ENCODE measurements at regions not wholly inside any gene's neighbourhood (a gene's known extent, or its start where the extent isn't known, plus 50 kb on each side); places are given as distances from the start of the nearest gene placed in this dataset.
"Not testable (repeated sequence)": the region's sequence is repeated elsewhere in the genome, so short reads cannot be mapped to it uniquely, and the experiment has no call there.

- peak; percentile 89 for DNase-seq
These were observed 227.3 kb downstream of the KTN1 start for GRCh38 chr14:55807053-55807880.

GRCh38 chr14:55807881-55808379, 227.9 kb downstream of the KTN1 start:
- DNase-seq, result no peak

- DNase-seq, result no peak
These were observed 233.6 kb downstream of the KTN1 start for GRCh38 chr14:55813630-55814029.

- no peak for DNase-seq
These were observed 234.1 kb downstream of the KTN1 start for GRCh38 chr14:55814064-55814463.

- no peak for DNase-seq
These were observed 234.9 kb downstream of the KTN1 start for GRCh38 chr14:55814873-55815272.

GRCh38 chr14:55816225-55816624, 236.2 kb downstream of the KTN1 start:
- DNase-seq, result no peak

GRCh38 chr14:55819610-55820304, 239.8 kb downstream of the KTN1 start:
- DNase-seq, result no peak

GRCh38 chr14:55822906-55823305, 242.9 kb downstream of the KTN1 start:
- DNase-seq, result no peak

GRCh38 chr14:55832122-55832911, 252.3 kb downstream of the KTN1 start:
- no peak for DNase-seq

- no peak for DNase-seq
These were observed 253.0 kb downstream of the KTN1 start for GRCh38 chr14:55832974-55833373.

GRCh38 chr14:55834390-55834789, 254.4 kb downstream of the KTN1 start:
- DNase-seq, result no peak

- no peak for DNase-seq
These were observed 256.0 kb downstream of the KTN1 start for GRCh38 chr14:55835985-55836384.

GRCh38 chr14:55837467-55837866, 257.5 kb downstream of the KTN1 start:
- DNase-seq, result no peak

GRCh38 chr14:55838529-55839052, 258.6 kb downstream of the KTN1 start:
- DNase-seq, result no peak

GRCh38 chr14:55839301-55839947, 259.4 kb downstream of the KTN1 start:
- DNase-seq, result not testable (repeated sequence)

- DNase-seq, result no peak
These were observed 260.8 kb downstream of the KTN1 start for GRCh38 chr14:55840821-55841220.

GRCh38 chr14:55841625-55842024, 261.6 kb downstream of the KTN1 start:
- DNase-seq, result no peak

- no peak for DNase-seq
These were observed 263.9 kb downstream of the KTN1 start for GRCh38 chr14:55843718-55844403.

GRCh38 chr14:55845963-55846825, 266.2 kb downstream of the KTN1 start:
- no peak for DNase-seq

- no peak for DNase-seq
These were observed 266.9 kb downstream of the KTN1 start for GRCh38 chr14:55846826-55847446.

Data from NCI-H2171 treated with DMSO at 0.1 percent for 48 hours (cell line).